GM06990 (cell line): ENCODE measurements at regions not wholly inside any gene's neighbourhood (a gene's known extent, or its start where the extent isn't known, plus 50 kb on each side); places are given as distances from the start of the nearest gene placed in this dataset.

Experiments used
- DNase-seq: peaks from one replicate; pipeline ENCODE4 v3.0.0-alpha.2; 2011; ENCODE audit not compliant: insufficient read length; ENCODE audit errors: extremely low read depth
- H3K27me3 ChIP-seq: replicated peaks from 2 replicates; pipeline ENCODE4 v1.6.0; 2011; ENCODE audit warnings: low read length; ENCODE audit not compliant: control insufficient read depth, insufficient read depth
- H3K36me3 ChIP-seq: 2 replicates; pipeline ENCODE4 v1.5.1; 2011; ENCODE audit warnings: low read length; ENCODE audit not compliant: control insufficient read depth, insufficient read depth
- H3K4me3 ChIP-seq: replicated peaks from 2 replicates; pipeline ENCODE4 v1.5.1; 2011; ENCODE audit warnings: low read depth, mild to moderate bottlenecking, control low read depth, low read length
- TF ChIP-seq, protein P1 (sequence below): IDR thresholded peaks from 2 replicates; pipeline ENCODE4 v1.5.1; 2011; ENCODE audit warnings: low read length, control low read depth, mild to moderate bottlenecking, inconsistent platforms; ENCODE audit not compliant: insufficient read depth, poor library complexity, severe bottlenecking

DNA sequence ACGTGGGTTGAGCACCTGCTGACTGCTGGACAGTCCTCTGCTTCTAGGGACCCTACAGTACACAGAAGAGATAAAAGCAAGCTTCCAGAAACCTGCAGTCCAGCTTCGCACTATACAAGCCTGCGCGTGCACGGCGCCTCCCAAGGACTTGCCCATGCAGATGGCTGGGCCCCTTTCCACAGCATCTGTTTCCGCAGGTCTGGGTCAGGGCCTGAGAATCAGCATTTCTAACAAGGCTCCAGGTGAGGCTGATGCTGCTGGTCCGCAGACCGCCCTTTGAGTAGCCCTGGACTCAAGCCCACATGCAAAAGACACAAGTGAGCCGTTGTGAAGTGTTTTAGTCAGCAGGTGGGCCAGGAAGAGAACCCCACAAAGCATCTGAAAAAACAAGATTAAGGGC, 133.1 kb downstream of the HSD17B3 start:
- no peak overlapping the region for H3K4me3 ChIP-seq
- DNase-seq, result no peak
- TF ChIP-seq, protein P1, sequence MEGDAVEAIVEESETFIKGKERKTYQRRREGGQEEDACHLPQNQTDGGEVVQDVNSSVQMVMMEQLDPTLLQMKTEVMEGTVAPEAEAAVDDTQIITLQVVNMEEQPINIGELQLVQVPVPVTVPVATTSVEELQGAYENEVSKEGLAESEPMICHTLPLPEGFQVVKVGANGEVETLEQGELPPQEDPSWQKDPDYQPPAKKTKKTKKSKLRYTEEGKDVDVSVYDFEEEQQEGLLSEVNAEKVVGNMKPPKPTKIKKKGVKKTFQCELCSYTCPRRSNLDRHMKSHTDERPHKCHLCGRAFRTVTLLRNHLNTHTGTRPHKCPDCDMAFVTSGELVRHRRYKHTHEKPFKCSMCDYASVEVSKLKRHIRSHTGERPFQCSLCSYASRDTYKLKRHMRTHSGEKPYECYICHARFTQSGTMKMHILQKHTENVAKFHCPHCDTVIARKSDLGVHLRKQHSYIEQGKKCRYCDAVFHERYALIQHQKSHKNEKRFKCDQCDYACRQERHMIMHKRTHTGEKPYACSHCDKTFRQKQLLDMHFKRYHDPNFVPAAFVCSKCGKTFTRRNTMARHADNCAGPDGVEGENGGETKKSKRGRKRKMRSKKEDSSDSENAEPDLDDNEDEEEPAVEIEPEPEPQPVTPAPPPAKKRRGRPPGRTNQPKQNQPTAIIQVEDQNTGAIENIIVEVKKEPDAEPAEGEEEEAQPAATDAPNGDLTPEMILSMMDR, result no peak

DNA sequence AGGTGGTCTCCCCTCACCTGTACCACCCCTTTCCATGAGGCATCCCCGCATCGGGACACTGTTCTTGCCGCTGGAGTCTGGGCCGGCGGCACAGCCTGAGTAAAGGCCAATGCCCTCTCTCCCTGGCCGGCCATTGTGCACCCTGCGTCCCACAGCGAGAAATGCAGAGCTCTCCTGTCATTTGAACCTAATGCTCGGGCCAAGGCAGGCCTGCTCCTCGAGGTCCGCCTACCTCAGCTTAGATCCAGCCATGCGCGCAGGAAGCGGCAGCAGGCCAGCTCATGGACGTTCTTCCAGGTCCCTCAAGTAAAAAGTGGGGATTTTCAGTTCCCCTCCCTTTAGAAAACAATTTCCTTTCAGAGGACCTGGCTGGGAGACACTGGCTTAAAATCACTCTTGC, 135.0 kb downstream of the HSD17B3 start:
- no peak for DNase-seq
- no peaks in the 10 kb centered on the region; the same call in none of the 2 replicates for H3K27me3 ChIP-seq
- no peaks in the 10 kb centered on the region for H3K36me3 ChIP-seq

More for the DNA sequence above, 133.1 kb downstream of the HSD17B3 start:
- Histone ChIP-seq H3K36me3 (no peaks in the 10 kb centered on the region), H3K27me3 (no peaks in the 10 kb centered on the region; the same call in none of the 2 replicates)

DNA sequence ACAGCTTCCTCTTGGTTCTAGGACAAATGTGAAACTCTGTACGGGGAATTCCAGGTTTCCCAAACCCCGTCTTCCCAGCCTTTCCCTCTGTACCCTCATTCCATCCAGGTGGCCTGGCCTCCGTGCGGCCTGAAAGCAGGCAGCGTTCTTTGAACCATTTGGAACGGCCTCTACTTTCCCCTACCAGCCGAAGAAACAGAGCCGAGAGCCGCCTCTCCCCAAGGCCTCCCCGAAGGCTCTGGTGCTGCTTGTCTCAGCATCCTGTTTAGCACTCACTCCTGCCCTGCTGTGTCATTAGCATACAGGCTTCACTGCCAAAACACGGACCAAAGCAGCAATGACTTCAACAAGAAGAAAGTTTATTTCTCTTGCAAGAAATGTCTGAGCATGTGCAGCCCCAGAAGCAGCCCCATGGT, 137.7 kb downstream of the HSD17B3 start:
- Histone ChIP-seq H3K27me3 (no peaks in the 10 kb centered on the region; the same call in none of the 2 replicates), H3K36me3 (no peaks in the 10 kb centered on the region), H3K4me3 (no peak overlapping the region)
- DNase-seq, result no peak
- TF ChIP-seq, protein P1, result no peak

More for the DNA sequence above, 135.0 kb downstream of the HSD17B3 start:
- TF ChIP-seq, protein P1, result no peak
- H3K4me3 ChIP-seq, result no peak overlapping the region

- Histone ChIP-seq H3K4me3 (no peak overlapping the region), H3K36me3 (no peaks in the 10 kb centered on the region), H3K27me3 (no peaks in the 10 kb centered on the region; the same call in none of the 2 replicates)
- TF ChIP-seq, protein P1, result no peak
- DNase-seq, result no peak
These were observed 138.3 kb downstream of the HSD17B3 start for GRCh38 chr9:96163712-96164111.

GRCh38 chr9:96163161-96163560, 138.8 kb downstream of the HSD17B3 start:
- no peak for DNase-seq
- Histone ChIP-seq H3K27me3 (no peaks in the 10 kb centered on the region; the same call in none of the 2 replicates), H3K36me3 (no peaks in the 10 kb centered on the region), H3K4me3 (no peak overlapping the region)
- TF ChIP-seq, protein P1, result no peak

GRCh38 chr9:96161819-96162218, 140.2 kb downstream of the HSD17B3 start:
- Histone ChIP-seq H3K27me3 (no peaks in the 10 kb centered on the region; the same call in none of the 2 replicates), H3K36me3 (no peaks in the 10 kb centered on the region), H3K4me3 (no peak overlapping the region)
- no peak for DNase-seq
- TF ChIP-seq, protein P1, result no peak
